Ishikawa (cell line): ENCODE measurements at regions not wholly inside any gene's neighbourhood (a gene's known extent, or its start where the extent isn't known, plus 50 kb on each side); places are given as distances from the start of the nearest gene placed in this dataset.

Experiments
- CEBPB ChIP-seq: IDR thresholded peaks from 2 replicates; pipeline ENCODE4 v1.6.1; 2012
- CREB1 ChIP-seq: IDR thresholded peaks from 2 replicates; pipeline ENCODE4 v1.6.1; 2012; ENCODE audit warnings: low read depth
- EGR1 ChIP-seq: IDR thresholded peaks from 2 replicates; pipeline ENCODE4 v1.6.1; 2012
- EP300 ChIP-seq: IDR thresholded peaks from 2 replicates; pipeline ENCODE4 v1.6.1; 2012; ENCODE audit warnings: borderline replicate concordance
- FOXM1 ChIP-seq: IDR thresholded peaks from 2 replicates; pipeline ENCODE4 v1.6.1; 2012; ENCODE audit warnings: low read depth, borderline replicate concordance
- NFIC ChIP-seq: IDR thresholded peaks from 2 replicates; pipeline ENCODE4 v1.6.1; 2012
- RAD21 ChIP-seq: IDR thresholded peaks from 2 replicates; pipeline ENCODE4 v1.6.1; 2012; ENCODE audit warnings: low read depth
- TAF1 ChIP-seq: IDR thresholded peaks from 2 replicates; pipeline ENCODE4 v1.6.1; 2012; ENCODE audit warnings: low read depth, mild to moderate bottlenecking
- TCF12 ChIP-seq: IDR thresholded peaks from 2 replicates; pipeline ENCODE4 v1.6.1; 2012; ENCODE audit warnings: low read depth
- TEAD4 ChIP-seq: IDR thresholded peaks from 2 replicates; pipeline ENCODE4 v1.6.1; 2012
- YY1 ChIP-seq: IDR thresholded peaks from 2 replicates; pipeline ENCODE4 v1.6.1; 2012; ENCODE audit warnings: low read depth
- ZBTB7A ChIP-seq: IDR thresholded peaks from 2 replicates; pipeline ENCODE4 v1.6.1; 2012; ENCODE audit warnings: low read depth
- TF ChIP-seq, protein P1 (sequence below): IDR thresholded peaks from 2 replicates; pipeline ENCODE4 v1.6.1; 2012; ENCODE audit warnings: low read depth, mild to moderate bottlenecking
- TF ChIP-seq, protein P2 (sequence below): IDR thresholded peaks from 2 replicates; pipeline ENCODE4 v1.6.1; 2012
- TF ChIP-seq, protein P3 (sequence below): IDR thresholded peaks from 2 replicates; pipeline ENCODE4 v1.6.1; 2012

DNA sequence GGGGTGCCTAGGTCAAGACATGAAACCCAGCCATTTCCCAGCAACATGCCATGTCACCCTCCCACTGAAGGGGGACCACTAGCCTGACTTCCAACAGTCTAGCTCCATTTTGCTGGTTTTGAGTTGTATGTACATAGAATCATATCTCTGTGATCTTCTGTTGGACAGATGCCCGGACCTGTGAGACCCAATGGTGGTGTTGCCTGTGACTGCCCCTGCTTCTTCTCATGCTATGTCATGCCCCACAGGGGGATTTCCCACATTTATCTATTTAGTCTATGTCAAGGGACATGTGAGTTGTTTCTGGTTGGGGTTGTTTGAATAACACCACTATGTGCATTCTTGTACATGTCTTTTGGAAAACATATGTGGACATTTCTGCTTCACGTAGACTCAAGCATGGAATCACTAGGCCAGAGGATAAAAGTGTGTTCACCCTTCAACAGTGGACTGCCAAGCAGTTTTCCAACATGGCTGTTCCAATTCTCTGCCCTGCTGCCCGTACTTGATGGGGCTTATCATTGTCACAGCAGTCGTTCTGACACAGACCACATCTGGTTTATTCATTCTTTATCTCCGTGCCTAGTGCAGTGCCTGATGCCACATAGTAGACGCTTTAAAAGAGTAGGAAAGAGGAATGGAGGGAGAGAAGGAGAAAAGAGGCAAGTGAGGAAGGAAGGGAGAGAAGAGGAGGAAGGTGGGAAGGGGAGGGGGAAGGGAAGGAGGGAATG, 114.4 kb downstream of the TPRA1 start:
- no peak for TF ChIP-seq EGR1
- TF ChIP-seq TEAD4 = no peak
- no peak for TF ChIP-seq ZBTB7A
- no peak for TF ChIP-seq FOXM1
- no peak for TF ChIP-seq CREB1
- TF ChIP-seq NFIC = no peak
- TF ChIP-seq RAD21 = no peak
- no peak for TF ChIP-seq EP300
- no peak for TF ChIP-seq CEBPB
- TF ChIP-seq, protein P1, sequence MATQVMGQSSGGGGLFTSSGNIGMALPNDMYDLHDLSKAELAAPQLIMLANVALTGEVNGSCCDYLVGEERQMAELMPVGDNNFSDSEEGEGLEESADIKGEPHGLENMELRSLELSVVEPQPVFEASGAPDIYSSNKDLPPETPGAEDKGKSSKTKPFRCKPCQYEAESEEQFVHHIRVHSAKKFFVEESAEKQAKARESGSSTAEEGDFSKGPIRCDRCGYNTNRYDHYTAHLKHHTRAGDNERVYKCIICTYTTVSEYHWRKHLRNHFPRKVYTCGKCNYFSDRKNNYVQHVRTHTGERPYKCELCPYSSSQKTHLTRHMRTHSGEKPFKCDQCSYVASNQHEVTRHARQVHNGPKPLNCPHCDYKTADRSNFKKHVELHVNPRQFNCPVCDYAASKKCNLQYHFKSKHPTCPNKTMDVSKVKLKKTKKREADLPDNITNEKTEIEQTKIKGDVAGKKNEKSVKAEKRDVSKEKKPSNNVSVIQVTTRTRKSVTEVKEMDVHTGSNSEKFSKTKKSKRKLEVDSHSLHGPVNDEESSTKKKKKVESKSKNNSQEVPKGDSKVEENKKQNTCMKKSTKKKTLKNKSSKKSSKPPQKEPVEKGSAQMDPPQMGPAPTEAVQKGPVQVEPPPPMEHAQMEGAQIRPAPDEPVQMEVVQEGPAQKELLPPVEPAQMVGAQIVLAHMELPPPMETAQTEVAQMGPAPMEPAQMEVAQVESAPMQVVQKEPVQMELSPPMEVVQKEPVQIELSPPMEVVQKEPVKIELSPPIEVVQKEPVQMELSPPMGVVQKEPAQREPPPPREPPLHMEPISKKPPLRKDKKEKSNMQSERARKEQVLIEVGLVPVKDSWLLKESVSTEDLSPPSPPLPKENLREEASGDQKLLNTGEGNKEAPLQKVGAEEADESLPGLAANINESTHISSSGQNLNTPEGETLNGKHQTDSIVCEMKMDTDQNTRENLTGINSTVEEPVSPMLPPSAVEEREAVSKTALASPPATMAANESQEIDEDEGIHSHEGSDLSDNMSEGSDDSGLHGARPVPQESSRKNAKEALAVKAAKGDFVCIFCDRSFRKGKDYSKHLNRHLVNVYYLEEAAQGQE = no peak
- TF ChIP-seq, protein P2, sequence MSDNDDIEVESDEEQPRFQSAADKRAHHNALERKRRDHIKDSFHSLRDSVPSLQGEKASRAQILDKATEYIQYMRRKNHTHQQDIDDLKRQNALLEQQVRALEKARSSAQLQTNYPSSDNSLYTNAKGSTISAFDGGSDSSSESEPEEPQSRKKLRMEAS = no peak
- TF ChIP-seq, protein P3, sequence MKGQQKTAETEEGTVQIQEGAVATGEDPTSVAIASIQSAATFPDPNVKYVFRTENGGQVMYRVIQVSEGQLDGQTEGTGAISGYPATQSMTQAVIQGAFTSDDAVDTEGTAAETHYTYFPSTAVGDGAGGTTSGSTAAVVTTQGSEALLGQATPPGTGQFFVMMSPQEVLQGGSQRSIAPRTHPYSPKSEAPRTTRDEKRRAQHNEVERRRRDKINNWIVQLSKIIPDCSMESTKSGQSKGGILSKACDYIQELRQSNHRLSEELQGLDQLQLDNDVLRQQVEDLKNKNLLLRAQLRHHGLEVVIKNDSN = no peak

DNA sequence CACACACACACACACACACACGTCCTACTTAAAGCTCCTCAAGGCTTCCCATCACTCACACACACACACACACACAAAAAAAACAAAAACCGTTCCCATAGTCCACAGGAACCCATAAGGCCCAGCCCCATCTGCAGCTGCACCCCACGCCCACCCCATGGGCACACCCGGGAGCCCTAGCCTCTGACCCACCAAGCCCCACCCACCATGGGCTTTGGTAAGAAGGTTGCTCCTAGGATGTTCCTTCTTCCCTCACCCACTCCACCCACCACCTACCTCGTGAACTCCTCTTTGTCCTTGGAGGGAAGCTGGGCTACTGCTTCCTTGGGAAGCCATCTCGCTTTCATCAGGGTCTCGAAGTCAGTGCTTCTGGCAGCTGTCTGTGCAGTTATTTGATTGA, 115.1 kb downstream of the TPRA1 start:
- TF ChIP-seq RAD21 (no peak), TAF1 (no peak), EP300 (no peak), YY1 (no peak), ZBTB7A (no peak), NFIC (no peak), CEBPB (no peak), TCF12 (no peak), FOXM1 (no peak), TEAD4 (no peak), EGR1 (no peak), CREB1 (no peak)
- TF ChIP-seq, protein P1 = no peak
- TF ChIP-seq, protein P3 = no peak
- TF ChIP-seq, protein P2 = no peak

DNA sequence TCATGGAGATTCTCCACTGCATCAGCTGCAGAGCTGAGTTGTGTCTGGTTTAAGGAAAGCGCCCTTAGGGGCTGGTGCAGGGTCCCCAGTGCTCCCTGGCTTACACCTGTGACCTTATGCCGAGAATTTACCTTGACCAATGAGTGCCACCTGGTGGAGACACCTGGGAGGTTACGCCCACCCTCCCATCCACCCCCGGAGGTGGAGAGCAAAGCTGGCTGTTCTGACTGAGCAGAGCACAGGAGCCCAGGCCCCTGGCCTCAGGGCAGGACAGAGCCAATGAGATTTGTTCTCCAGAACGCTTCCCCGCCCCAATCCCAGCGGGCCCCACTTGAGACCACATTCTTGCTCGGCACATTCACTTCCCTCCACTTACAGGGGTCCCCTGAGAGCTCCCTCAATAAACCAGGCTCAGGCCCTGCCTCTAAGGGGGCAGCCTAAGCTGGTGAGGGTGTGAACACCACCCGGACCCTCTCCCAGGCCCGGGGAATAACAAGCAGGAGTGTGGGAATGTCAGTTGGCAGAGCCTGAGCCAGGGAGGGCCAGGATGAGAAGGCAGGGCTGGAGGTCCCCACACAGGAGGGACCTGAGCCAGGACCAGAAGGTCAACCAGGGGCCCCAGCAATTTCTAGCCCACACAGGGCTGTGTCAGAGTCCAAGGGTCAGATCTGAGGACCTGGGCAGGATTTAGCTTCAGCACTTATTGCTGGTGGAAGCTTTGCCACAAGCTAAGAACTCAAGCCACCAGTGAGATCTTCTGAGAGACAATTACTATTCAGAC, 117.1 kb downstream of the TPRA1 start:
- peak; percentile 56 for TF ChIP-seq RAD21
- no peak for TF ChIP-seq CEBPB

DNA sequence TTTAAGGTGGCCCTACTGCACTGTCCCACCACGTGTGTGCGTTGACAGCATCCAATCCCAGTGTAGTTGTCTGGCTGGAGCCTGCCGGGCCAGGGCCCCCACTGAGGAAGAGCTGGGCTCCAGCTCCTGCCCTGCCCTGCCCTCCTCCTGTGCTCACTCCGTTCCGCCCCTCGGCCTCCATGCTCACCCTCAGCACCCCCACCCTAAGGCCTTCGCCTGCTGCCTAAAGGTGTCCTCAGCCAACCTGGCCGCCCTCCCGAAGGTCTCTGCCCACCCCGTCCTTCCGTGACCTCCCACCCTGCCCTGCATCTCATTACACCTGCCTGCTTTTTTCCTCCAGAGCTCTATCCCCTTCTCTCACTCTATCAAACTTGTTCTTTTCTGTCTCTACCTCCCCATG, 118.0 kb downstream of the TPRA1 start:
- TF ChIP-seq EP300 = no peak
- TF ChIP-seq RAD21 = no peak
- TF ChIP-seq EGR1 = no peak
- no peak for TF ChIP-seq TEAD4
- TF ChIP-seq NFIC = no peak
- TF ChIP-seq, protein P1 = no peak
- no peak for TF ChIP-seq CREB1
- TF ChIP-seq, protein P3 = no peak
- TF ChIP-seq, protein P2 = no peak
- no peak for TF ChIP-seq FOXM1
- no peak for TF ChIP-seq TAF1
- no peak for TF ChIP-seq YY1
- no peak for TF ChIP-seq TCF12
- TF ChIP-seq CEBPB = no peak
